Heart left ventricle (tissue), 16 donors: ENCODE measurements at regions not wholly inside any gene's neighbourhood (a gene's known extent, or its start where the extent isn't known, plus 50 kb on each side); places are given as distances from the start of the nearest gene placed in this dataset.

Experiments used
- ATAC-seq, 4 donors: fragments of 200-7000 bp; cut with Tn5 transposase; one replicate each; pipeline ENCODE4 v1.9.1; 2020 to 2022; ENCODE audit warnings: moderate library complexity in 4 of 4, mild to moderate bottlenecking in 3 of 4, moderate number of reproducible peaks in 1 of 4
- DNase-seq, 5 donors: peaks; one replicate each; pipeline ENCODE4 v3.0.0-alpha.2; 2020
- H3K27ac ChIP-seq, 12 donors: fragments of 200-600 bp; sonication (generic) in 4 of 12; one replicate each; pipeline versions ENCODE4 v1.5.0 to v1.8.0; 2016 to 2022; ENCODE audit warnings: mild to moderate bottlenecking in 2 of 12
- H3K27me3 ChIP-seq, 9 donors: fragments of 200-600 bp; sonication (generic) in 2 of 9; one replicate each; pipeline versions ENCODE4 v1.5.1 to v1.8.0; 2016 to 2022; ENCODE audit warnings: mild to moderate bottlenecking in 3 of 9
- H3K36me3 ChIP-seq, 9 donors: fragments of 200-600 bp; sonication (generic) in 2 of 9; one replicate each; pipeline versions ENCODE4 v1.5.0 to v1.8.0; 2018 to 2022; ENCODE audit warnings: mild to moderate bottlenecking in 2 of 9
- H3K4me1 ChIP-seq, 12 donors: fragments of 200-600 bp; sonication (generic) in 4 of 12; one replicate each; pipeline versions ENCODE4 v1.5.0 to v1.8.0; 2016 to 2022; ENCODE audit warnings: mild to moderate bottlenecking in 3 of 12
- H3K4me3 ChIP-seq, 12 donors: fragments of 200-600 bp; sonication (generic) in 4 of 12; one replicate each; pipeline versions ENCODE4 v1.5.0 to v1.8.0; 2017 to 2022; ENCODE audit warnings: mild to moderate bottlenecking in 9 of 12, moderate library complexity in 4 of 12
- H3K9me3 ChIP-seq, 12 donors: fragments of 200-600 bp; sonication (generic) in 4 of 12; one replicate each; pipeline versions ENCODE4 v1.5.0 to v1.8.0; 2016 to 2022; ENCODE audit warnings: mild to moderate bottlenecking in 1 of 12
- POLR2A ChIP-seq, 2 donors: fragments of 450-650 bp; IDR thresholded peaks; one replicate each; pipeline ENCODE4 v1.6.1; 2017; ENCODE audit warnings: antibody characterized with exemption in 2 of 2, mild to moderate bottlenecking in 2 of 2, moderate library complexity in 2 of 2
- WGBS, 4 donors: extraction: QIAGEN DNeasy Blood & Tissue Kit in 2 of 4; methylation state at CpG; one replicate each; pipeline versions ENCODE4 v1.1.5 to v1.1.7; 2013 to 2018; 5-methylcytosine and 5-hydroxymethylcytosine counted together
- intact Hi-C, 10 donors: fragments of 100-400 bp; cut with DNase I; formaldehyde crosslinking; loops; one replicate each; pipeline versions ENCODE4 v1.11.1 to v1.14.2; 2022
- TF ChIP-seq, protein P1 (sequence below), 12 donors: fragments of 200-600 bp; sonication (generic) in 4 of 12; IDR thresholded peaks; one replicate each; pipeline versions ENCODE4 v1.5.0 to v1.8.0; 2018 to 2022; ENCODE audit warnings: antibody characterized with exemption in 12 of 12, mild to moderate bottlenecking in 5 of 12
- donor health status: ischemic (EF 13 %, LVEDD 7.1; RV severe dilation, severe dysfunction).
- donor health status: healthy with polysubstance abuse.
- donor health status: DM: no; HTN: yes; CAD: no.
- donor health status: DM: no; HTN: no; CAD: no.
- donor health status: ischemic (EF 25% LVEDD 6.9; RV normal size, moderate dysfunction).
- donor health status: ischemic (EF 25% LVEDD 5.7; RV mildly dilated, moderate dysfunction).
- donor health status: healthy.
- donor health status: DM: yes; HTN: yes; CAD: no.
- donor health status: ischemic (EF 35%, LVEDD 5.7; RV mildly dilated, moderate dysfunction).
- donor health status: nonischemic (EF 11% LVEDD 7.7; RV severe dilation, severe dysfunction).
- donor health status: DM: yes; HTN: yes; CAD: no.
- donor health status: PGD.
- donor health status: ischemic (EF 29% LVEDD 5.4; RV normal size, mild dysfunction).
- donor health status: nonischemic (EF 23%, LVEDD 6.1; RV moderate dilation, normal function).

GRCh38 chr5:35364350-35364749 is 134.1 kb upstream of the PRLR start:
- H3K9me3 ChIP-seq = no peaks in the 10 kb centered on the region
- H3K27ac ChIP-seq = no peak overlapping the region
- DNase-seq (no peak), ATAC-seq (no peak)
- WGBS, 4 donors = 61 to 78% (median 68%) methylated on average over 2 of the region's 2 CpGs
- no peaks in the 10 kb centered on the region for H3K36me3 ChIP-seq
- TF ChIP-seq, protein P1, sequence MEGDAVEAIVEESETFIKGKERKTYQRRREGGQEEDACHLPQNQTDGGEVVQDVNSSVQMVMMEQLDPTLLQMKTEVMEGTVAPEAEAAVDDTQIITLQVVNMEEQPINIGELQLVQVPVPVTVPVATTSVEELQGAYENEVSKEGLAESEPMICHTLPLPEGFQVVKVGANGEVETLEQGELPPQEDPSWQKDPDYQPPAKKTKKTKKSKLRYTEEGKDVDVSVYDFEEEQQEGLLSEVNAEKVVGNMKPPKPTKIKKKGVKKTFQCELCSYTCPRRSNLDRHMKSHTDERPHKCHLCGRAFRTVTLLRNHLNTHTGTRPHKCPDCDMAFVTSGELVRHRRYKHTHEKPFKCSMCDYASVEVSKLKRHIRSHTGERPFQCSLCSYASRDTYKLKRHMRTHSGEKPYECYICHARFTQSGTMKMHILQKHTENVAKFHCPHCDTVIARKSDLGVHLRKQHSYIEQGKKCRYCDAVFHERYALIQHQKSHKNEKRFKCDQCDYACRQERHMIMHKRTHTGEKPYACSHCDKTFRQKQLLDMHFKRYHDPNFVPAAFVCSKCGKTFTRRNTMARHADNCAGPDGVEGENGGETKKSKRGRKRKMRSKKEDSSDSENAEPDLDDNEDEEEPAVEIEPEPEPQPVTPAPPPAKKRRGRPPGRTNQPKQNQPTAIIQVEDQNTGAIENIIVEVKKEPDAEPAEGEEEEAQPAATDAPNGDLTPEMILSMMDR (IDR thresholded peaks at IDR 0.05) = no peak
- TF ChIP-seq POLR2A (IDR thresholded peaks at IDR 0.05) = no peak
- intact Hi-C loops = no loop called here
- no peak overlapping the region for H3K4me3 ChIP-seq
- no peaks in the 10 kb centered on the region for H3K27me3 ChIP-seq
- H3K4me1 ChIP-seq = no peaks in the 10 kb centered on the region

- TF ChIP-seq POLR2A (IDR thresholded peaks at IDR 0.05) = no peak
- TF ChIP-seq, protein P1 (IDR thresholded peaks at IDR 0.05) = no peak
- no peaks in the 10 kb centered on the region for H3K4me1 ChIP-seq
- H3K27ac ChIP-seq = no peak overlapping the region
- H3K36me3 ChIP-seq = no peaks in the 10 kb centered on the region
- H3K4me3 ChIP-seq = no peak overlapping the region
- intact Hi-C loops = no loop called here
- DNase-seq (no peak), ATAC-seq (no peak)
- H3K27me3 ChIP-seq = no peaks in the 10 kb centered on the region
- WGBS, 4 donors = 59 to 68% (median 63%) methylated on average over 4 of the region's 4 CpGs
- no peaks in the 10 kb centered on the region for H3K9me3 ChIP-seq
Observed at GRCh38 chr5:35363387-35363965, 133.2 kb upstream of the PRLR start.

- Histone ChIP-seq H3K9me3 (no peaks in the 10 kb centered on the region), H3K36me3 (no peaks in the 10 kb centered on the region), H3K27me3 (no peaks in the 10 kb centered on the region), H3K27ac (no peak overlapping the region), H3K4me1 (no peaks in the 10 kb centered on the region), H3K4me3 (no peak overlapping the region)
- no peak for ATAC-seq
- intact Hi-C loops = no loop called here
- WGBS, 4 donors = 57 to 68% (median 60%) methylated on average over 2 of the region's 2 CpGs
- TF ChIP-seq, protein P1 (IDR thresholded peaks at IDR 0.05) = no peak
- no peak for TF ChIP-seq POLR2A (IDR thresholded peaks at IDR 0.05)
- no peak for DNase-seq
Observed at GRCh38 chr5:35362772-35363171, 132.5 kb upstream of the PRLR start.

GRCh38 chr5:35360671-35361070 is 130.4 kb upstream of the PRLR start:
- Histone ChIP-seq H3K9me3 (no peaks in the 10 kb centered on the region), H3K27ac (no peak overlapping the region), H3K36me3 (no peaks in the 10 kb centered on the region), H3K4me3 (no peak overlapping the region), H3K27me3 (no peaks in the 10 kb centered on the region), H3K4me1 (no peaks in the 10 kb centered on the region)
- ATAC-seq (no peak), DNase-seq (no peak)
- 67 to 78% (median 68%) methylated on average over 3 of the region's 3 CpGs for WGBS, 4 donors
- TF ChIP-seq, protein P1 (IDR thresholded peaks at IDR 0.05) = no peak
- TF ChIP-seq POLR2A (IDR thresholded peaks at IDR 0.05) = no peak
- intact Hi-C loops = no loop called here
